ENCODE measurements at regions not wholly inside any gene's neighbourhood (a gene's known extent, or its start where the extent isn't known, plus 50 kb on each side); places are given as distances from the start of the nearest gene placed in this dataset.

DNA sequence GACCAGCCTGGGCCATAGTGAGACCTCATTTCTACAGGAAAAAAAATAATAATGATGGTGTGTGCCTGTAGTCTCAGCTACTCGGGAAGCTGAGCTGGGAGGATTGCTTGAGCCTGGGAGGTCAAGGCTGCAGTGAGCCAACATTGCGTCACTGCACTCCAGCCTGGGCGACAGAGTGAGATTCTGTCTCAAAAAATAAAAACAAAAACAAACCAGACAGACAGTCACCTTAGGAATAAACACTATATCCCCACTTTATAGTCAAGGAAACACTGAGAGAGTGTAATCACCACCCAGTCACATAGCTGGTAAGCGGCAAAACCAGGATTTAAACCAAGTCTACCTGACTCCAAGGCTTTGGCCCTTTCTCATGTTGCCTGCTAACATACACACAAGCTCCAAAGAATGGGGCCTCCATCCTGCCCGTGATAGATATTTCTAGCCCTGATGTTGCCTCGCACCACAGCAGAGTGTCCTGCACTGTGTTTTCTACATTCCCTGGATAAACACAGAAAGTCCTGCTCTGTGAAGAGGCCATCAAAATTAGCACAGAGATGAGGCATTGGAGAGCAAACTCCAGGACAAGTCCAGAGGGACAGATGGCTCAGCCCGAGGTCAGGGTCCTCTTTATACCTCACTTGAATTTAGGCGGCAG, 66.1 kb upstream of the SMURF2 start (continued):
- TF ChIP-seq, protein P1, sequence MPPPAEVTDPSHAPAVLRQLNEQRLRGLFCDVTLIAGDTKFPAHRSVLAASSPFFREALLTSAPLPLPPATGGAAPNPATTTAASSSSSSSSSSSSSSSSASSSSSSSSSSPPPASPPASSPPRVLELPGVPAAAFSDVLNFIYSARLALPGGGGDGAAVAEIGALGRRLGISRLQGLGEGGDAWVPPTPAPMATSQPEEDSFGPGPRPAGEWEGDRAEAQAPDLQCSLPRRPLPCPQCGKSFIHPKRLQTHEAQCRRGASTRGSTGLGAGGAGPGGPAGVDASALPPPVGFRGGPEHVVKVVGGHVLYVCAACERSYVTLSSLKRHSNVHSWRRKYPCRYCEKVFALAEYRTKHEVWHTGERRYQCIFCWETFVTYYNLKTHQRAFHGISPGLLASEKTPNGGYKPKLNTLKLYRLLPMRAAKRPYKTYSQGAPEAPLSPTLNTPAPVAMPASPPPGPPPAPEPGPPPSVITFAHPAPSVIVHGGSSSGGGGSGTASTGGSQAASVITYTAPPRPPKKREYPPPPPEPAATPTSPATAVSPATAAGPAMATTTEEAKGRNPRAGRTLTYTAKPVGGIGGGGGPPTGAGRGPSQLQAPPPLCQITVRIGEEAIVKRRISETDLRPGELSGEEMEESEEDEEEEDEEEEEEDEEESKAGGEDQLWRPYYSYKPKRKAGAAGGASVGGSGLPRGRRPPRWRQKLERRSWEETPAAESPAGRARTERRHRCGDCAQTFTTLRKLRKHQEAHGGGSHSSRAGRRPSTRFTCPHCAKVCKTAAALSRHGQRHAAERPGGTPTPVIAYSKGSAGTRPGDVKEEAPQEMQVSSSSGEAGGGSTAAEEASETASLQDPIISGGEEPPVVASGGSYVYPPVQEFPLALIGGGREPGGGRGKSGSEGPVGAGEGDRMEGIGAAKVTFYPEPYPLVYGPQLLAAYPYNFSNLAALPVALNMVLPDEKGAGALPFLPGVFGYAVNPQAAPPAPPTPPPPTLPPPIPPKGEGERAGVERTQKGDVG (CRISPR knock-in tag; IDR thresholded peaks at IDR 0.05; ENCODE audit: borderline replicate concordance): no peak
- TF ChIP-seq, protein P2, sequence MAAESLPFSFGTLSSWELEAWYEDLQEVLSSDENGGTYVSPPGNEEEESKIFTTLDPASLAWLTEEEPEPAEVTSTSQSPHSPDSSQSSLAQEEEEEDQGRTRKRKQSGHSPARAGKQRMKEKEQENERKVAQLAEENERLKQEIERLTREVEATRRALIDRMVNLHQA (CRISPR knock-in tag; IDR thresholded peaks at IDR 0.05): no peak
- TF ChIP-seq HOXA3 (CRISPR knock-in tag; IDR thresholded peaks at IDR 0.05) (no peak), ZNF629 (CRISPR knock-in tag; conservative IDR thresholded peaks at IDR 0.05) (no peak), HNRNPK (IDR thresholded peaks at IDR 0.05; ENCODE audit: low read depth, low read length, poor library complexity, severe bottlenecking) (no peak), SRSF1 (optimal IDR thresholded peaks at IDR 0.05; ENCODE audit: low read depth, low read length) (no peak), KDM1A (CRISPR knock-in tag; IDR thresholded peaks at IDR 0.05) (no peak; the same call in 1 of the 2 replicates), GPN1 (CRISPR knock-in tag; IDR thresholded peaks at IDR 0.05; ENCODE audit: borderline replicate concordance) (no peak), ZNF780A (CRISPR knock-in tag; IDR thresholded peaks at IDR 0.05) (no peak), HNF4A (CRISPR knock-in tag; IDR thresholded peaks at IDR 0.05) (peak; percentile 66), DPF2 (CRISPR knock-in tag; IDR thresholded peaks at IDR 0.05; ENCODE audit: borderline replicate concordance, low read depth) (peak; percentile 0; the same call in 1 of the 2 replicates), ZNF724P (CRISPR knock-in tag; IDR thresholded peaks at IDR 0.05; ENCODE audit: borderline replicate concordance) (no peak), ATF7-NPFF (CRISPR knock-in tag; IDR thresholded peaks at IDR 0.05; ENCODE audit: low read depth) (no peak), KLF15 (CRISPR knock-in tag; IDR thresholded peaks at IDR 0.05; ENCODE audit: borderline replicate concordance) (no peak), ZNF709 (CRISPR knock-in tag; IDR thresholded peaks at IDR 0.05) (no peak)
- TF ChIP-seq, protein P3, sequence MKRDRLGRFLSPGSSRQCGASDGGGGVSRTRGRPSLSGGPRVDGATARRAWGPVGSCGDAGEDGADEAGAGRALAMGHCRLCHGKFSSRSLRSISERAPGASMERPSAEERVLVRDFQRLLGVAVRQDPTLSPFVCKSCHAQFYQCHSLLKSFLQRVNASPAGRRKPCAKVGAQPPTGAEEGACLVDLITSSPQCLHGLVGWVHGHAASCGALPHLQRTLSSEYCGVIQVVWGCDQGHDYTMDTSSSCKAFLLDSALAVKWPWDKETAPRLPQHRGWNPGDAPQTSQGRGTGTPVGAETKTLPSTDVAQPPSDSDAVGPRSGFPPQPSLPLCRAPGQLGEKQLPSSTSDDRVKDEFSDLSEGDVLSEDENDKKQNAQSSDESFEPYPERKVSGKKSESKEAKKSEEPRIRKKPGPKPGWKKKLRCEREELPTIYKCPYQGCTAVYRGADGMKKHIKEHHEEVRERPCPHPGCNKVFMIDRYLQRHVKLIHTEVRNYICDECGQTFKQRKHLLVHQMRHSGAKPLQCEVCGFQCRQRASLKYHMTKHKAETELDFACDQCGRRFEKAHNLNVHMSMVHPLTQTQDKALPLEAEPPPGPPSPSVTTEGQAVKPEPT (CRISPR knock-in tag; IDR thresholded peaks at IDR 0.05; ENCODE audit: low read depth): no peak
- TF ChIP-seq, protein P4, sequence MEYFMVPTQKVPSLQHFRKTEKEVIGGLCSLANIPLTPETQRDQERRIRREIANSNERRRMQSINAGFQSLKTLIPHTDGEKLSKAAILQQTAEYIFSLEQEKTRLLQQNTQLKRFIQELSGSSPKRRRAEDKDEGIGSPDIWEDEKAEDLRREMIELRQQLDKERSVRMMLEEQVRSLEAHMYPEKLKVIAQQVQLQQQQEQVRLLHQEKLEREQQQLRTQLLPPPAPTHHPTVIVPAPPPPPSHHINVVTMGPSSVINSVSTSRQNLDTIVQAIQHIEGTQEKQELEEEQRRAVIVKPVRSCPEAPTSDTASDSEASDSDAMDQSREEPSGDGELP (IDR thresholded peaks at IDR 0.05; ENCODE audit: borderline replicate concordance, low read depth): no peak
- TF ChIP-seq, protein P5, sequence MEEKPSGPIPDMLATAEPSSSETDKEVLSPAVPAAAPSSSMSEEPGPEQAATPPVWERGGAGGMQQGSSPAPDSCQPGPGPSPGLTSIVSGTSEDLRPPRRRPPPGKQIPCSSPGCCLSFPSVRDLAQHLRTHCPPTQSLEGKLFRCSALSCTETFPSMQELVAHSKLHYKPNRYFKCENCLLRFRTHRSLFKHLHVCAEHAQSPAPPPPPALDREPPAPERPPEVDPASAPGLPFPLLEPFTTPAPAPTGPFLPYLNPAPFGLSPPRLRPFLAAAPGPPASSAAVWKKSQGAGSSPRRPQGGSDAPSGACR (CRISPR knock-in tag; IDR thresholded peaks at IDR 0.05): no peak
- TF ChIP-seq, protein P6, sequence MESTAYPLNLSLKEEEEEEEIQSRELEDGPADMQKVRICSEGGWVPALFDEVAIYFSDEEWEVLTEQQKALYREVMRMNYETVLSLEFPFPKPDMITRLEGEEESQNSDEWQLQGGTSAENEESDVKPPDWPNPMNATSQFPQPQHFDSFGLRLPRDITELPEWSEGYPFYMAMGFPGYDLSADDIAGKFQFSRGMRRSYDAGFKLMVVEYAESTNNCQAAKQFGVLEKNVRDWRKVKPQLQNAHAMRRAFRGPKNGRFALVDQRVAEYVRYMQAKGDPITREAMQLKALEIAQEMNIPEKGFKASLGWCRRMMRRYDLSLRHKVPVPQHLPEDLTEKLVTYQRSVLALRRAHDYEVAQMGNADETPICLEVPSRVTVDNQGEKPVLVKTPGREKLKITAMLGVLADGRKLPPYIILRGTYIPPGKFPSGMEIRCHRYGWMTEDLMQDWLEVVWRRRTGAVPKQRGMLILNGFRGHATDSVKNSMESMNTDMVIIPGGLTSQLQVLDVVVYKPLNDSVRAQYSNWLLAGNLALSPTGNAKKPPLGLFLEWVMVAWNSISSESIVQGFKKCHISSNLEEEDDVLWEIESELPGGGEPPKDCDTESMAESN (CRISPR knock-in tag; conservative IDR thresholded peaks at IDR 0.05): no peak; the same call in 1 of the 2 replicates

All from HepG2 (cell line).